ENCODE measurements at regions not wholly inside any gene's neighbourhood (a gene's known extent, or its start where the extent isn't known, plus 50 kb on each side); places are given as distances from the start of the nearest gene placed in this dataset.

DNA sequence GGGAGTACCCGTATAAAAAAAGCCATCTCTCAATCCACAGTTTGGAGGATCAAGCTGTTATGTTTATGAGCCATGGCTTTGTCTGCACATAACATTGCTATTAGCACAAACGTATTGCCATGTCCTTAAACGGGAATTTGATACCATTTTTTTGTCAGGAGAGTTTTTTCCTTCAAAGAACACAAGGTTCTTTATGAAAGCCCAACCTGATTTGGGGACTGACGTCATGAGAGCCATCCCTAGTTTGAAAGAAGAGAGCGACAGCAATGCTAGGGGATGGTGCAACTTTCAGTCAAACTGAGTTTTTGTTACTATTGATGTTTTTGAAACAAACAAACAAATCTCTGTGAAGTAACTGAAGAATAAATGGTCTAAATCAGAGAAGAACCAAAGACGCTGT is 376.6 kb downstream of the EIPR1 start:
- DNase-seq, result no peak
- Histone ChIP-seq H3K4me3 (ENCODE audit: low read depth in 2 of 2, low read length in 1 of 2) (no peak overlapping the region), H4K20me1 (ENCODE audit: insufficient read depth) (no peaks in the 10 kb centered on the region), H3K27me3 (ENCODE audit: insufficient read depth) (no peaks in the 10 kb centered on the region), H3K4me1 (ENCODE audit: control insufficient read depth in 1 of 2, insufficient read depth in 2 of 2, low read depth in 1 of 2, low read length in 1 of 2) (peaks cover 0 to 11% of the 10 kb centered on the region in 2 experiments; a peak in 2 of 4 replicates), H3K79me2 (ENCODE audit: insufficient read depth) (no peaks in the 10 kb centered on the region), H3F3A (replicated peaks; ENCODE audit: insufficient read depth) (no peaks in the 10 kb centered on the region), H3K4me2 (no peak overlapping the region), H3K9me3 (no peaks in the 10 kb centered on the region), H3K9ac (no peak overlapping the region), H3K36me3 (replicated peaks in 1 of 2; ENCODE audit: control insufficient read depth in 1 of 2, insufficient read depth in 2 of 2, low read length in 1 of 2) (no peaks in the 10 kb centered on the region), H3K27ac (ENCODE audit: low read depth in 2 of 2, low read length in 1 of 2) (no peak overlapping the region), H2AFZ (ENCODE audit: low read depth) (no peak overlapping the region), H3K9me2 (no peaks in the 10 kb centered on the region)
- TF ChIP-seq TAF1 (IDR thresholded peaks at IDR 0.05; ENCODE audit: borderline replicate concordance, low read depth, low read length), result no peak
- TF ChIP-seq RFX5 (IDR thresholded peaks at IDR 0.05; ENCODE audit: low read length), result no peak
- no peak for TF ChIP-seq MEF2A (IDR thresholded peaks at IDR 0.05; ENCODE audit: borderline replicate concordance, low read depth)
- TF ChIP-seq, protein P1, sequence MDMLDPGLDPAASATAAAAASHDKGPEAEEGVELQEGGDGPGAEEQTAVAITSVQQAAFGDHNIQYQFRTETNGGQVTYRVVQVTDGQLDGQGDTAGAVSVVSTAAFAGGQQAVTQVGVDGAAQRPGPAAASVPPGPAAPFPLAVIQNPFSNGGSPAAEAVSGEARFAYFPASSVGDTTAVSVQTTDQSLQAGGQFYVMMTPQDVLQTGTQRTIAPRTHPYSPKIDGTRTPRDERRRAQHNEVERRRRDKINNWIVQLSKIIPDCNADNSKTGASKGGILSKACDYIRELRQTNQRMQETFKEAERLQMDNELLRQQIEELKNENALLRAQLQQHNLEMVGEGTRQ (IDR thresholded peaks at IDR 0.05; ENCODE audit: borderline replicate concordance, low read depth, low read length), result no peak
- no peak for TF ChIP-seq RXRA (IDR thresholded peaks at IDR 0.05; ENCODE audit: borderline replicate concordance, low read depth)
- TF ChIP-seq RAD21 (IDR thresholded peaks at IDR 0.05; ENCODE audit: low read length), result no peak
- TF ChIP-seq FOSL2 (IDR thresholded peaks at IDR 0.05; ENCODE audit: borderline replicate concordance, low read depth), result no peak
- WGBS (ENCODE audit: low lambda C conversion rate), result 25% methylated on average over 6 of the region's 6 CpGs
- POLR2A ChIA-PET, result interaction anchor here (1.4 kb wide), 1 partner anchor 41 kb away, joined by 3 read pairs; no protein-coding TSS in a partner anchor
- CTCF ChIA-PET, result interaction anchor here (0.8 to 1.2 kb wide), 5 partner anchors 9 to 313 kb away, joined by 3 to 4 read pairs (median 3); no protein-coding TSS in a partner anchor

GRCh38 chr2:3000125-3000524 is 377.5 kb downstream of the EIPR1 start:
- Histone ChIP-seq H3F3A (replicated peaks; ENCODE audit: insufficient read depth) (no peaks in the 10 kb centered on the region), H3K4me2 (no peak overlapping the region), H3K27me3 (ENCODE audit: insufficient read depth) (no peaks in the 10 kb centered on the region), H3K36me3 (replicated peaks in 1 of 2; ENCODE audit: control insufficient read depth in 1 of 2, insufficient read depth in 2 of 2, low read length in 1 of 2) (no peaks in the 10 kb centered on the region), H4K20me1 (ENCODE audit: insufficient read depth) (no peaks in the 10 kb centered on the region), H3K4me3 (ENCODE audit: low read depth in 2 of 2, low read length in 1 of 2) (no peak overlapping the region), H3K27ac (ENCODE audit: low read depth in 2 of 2, low read length in 1 of 2) (no peak overlapping the region), H2AFZ (ENCODE audit: low read depth) (no peak overlapping the region), H3K79me2 (ENCODE audit: insufficient read depth) (no peaks in the 10 kb centered on the region), H3K4me1 (ENCODE audit: control insufficient read depth in 1 of 2, insufficient read depth in 2 of 2, low read depth in 1 of 2, low read length in 1 of 2) (peaks cover 0 to 11% of the 10 kb centered on the region in 2 experiments; a peak in 2 of 4 replicates), H3K9me3 (peaks cover 2% of the 10 kb centered on the region; the same call in 1 of the 2 replicates), H3K9me2 (no peaks in the 10 kb centered on the region), H3K9ac (no peak overlapping the region)
- no peak for DNase-seq
- ChIA-PET CTCF (interaction anchor here (0.8 kb wide), 1 partner anchor 101 kb away, joined by 3 read pairs; no protein-coding TSS in a partner anchor), POLR2A (no interaction called here)
- 32% methylated on average over 8 of the region's 8 CpGs for WGBS (ENCODE audit: low lambda C conversion rate)
- TF ChIP-seq NFIC (IDR thresholded peaks at IDR 0.05; ENCODE audit: borderline replicate concordance) (no peak), TEAD4 (IDR thresholded peaks at IDR 0.05; ENCODE audit: borderline replicate concordance, insufficient read depth) (no peak), NRF1 (IDR thresholded peaks at IDR 0.05; ENCODE audit: low read depth, low read length) (no peak), GABPA (IDR thresholded peaks at IDR 0.05; ENCODE audit: low read depth) (no peak)

GRCh38 chr2:2998971-2999370 is 378.6 kb downstream of the EIPR1 start:
- ChIA-PET POLR2A (no interaction called here), CTCF (no interaction called here)
- no peak overlapping the region for H3K4me2 ChIP-seq
- no peaks in the 10 kb centered on the region for H3K79me2 ChIP-seq (ENCODE audit: insufficient read depth)
- no peak overlapping the region for H3K9ac ChIP-seq
- 30% methylated on average over 9 of the region's 9 CpGs for WGBS (ENCODE audit: low lambda C conversion rate)
- no peaks in the 10 kb centered on the region for H3F3A ChIP-seq (replicated peaks; ENCODE audit: insufficient read depth)
- H3K27me3 ChIP-seq (ENCODE audit: insufficient read depth), result no peaks in the 10 kb centered on the region
- TF ChIP-seq, protein P2, sequence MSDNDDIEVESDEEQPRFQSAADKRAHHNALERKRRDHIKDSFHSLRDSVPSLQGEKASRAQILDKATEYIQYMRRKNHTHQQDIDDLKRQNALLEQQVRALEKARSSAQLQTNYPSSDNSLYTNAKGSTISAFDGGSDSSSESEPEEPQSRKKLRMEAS (IDR thresholded peaks at IDR 0.05; ENCODE audit: low read depth), result no peak
- no peak for TF ChIP-seq YY1 (IDR thresholded peaks at IDR 0.05; ENCODE audit: low read depth)
- TF ChIP-seq RXRA (IDR thresholded peaks at IDR 0.05; ENCODE audit: borderline replicate concordance, low read depth), result no peak
- no peak for TF ChIP-seq RAD21 (IDR thresholded peaks at IDR 0.05; ENCODE audit: low read length)
- TF ChIP-seq ELF1 (IDR thresholded peaks at IDR 0.05), result no peak
- no peak for TF ChIP-seq FOXJ3 (CRISPR knock-in tag; IDR thresholded peaks at IDR 0.05)
- TF ChIP-seq EP300 (IDR thresholded peaks at IDR 0.05; ENCODE audit: borderline replicate concordance in 1 of 2, low read depth in 1 of 2, low read length in 1 of 2), result no peak
- TF ChIP-seq, protein P3, sequence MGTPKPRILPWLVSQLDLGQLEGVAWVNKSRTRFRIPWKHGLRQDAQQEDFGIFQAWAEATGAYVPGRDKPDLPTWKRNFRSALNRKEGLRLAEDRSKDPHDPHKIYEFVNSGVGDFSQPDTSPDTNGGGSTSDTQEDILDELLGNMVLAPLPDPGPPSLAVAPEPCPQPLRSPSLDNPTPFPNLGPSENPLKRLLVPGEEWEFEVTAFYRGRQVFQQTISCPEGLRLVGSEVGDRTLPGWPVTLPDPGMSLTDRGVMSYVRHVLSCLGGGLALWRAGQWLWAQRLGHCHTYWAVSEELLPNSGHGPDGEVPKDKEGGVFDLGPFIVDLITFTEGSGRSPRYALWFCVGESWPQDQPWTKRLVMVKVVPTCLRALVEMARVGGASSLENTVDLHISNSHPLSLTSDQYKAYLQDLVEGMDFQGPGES (IDR thresholded peaks at IDR 0.05; ENCODE audit: low read depth, low read length), result no peak
- no peak overlapping the region for H2AFZ ChIP-seq (ENCODE audit: low read depth)
- H4K20me1 ChIP-seq (ENCODE audit: insufficient read depth), result no peaks in the 10 kb centered on the region
- no peak overlapping the region for H3K27ac ChIP-seq (ENCODE audit: low read depth in 2 of 2, low read length in 1 of 2)
- DNase-seq, result no peak
- no peaks in the 10 kb centered on the region for H3K36me3 ChIP-seq (replicated peaks in 1 of 2; ENCODE audit: control insufficient read depth in 1 of 2, insufficient read depth in 2 of 2, low read length in 1 of 2)
- H3K4me3 ChIP-seq (ENCODE audit: low read depth in 2 of 2, low read length in 1 of 2), result no peak overlapping the region
- H3K4me1 ChIP-seq (ENCODE audit: control insufficient read depth in 1 of 2, insufficient read depth in 2 of 2, low read depth in 1 of 2, low read length in 1 of 2), result peaks cover 0 to 11% of the 10 kb centered on the region in 2 experiments; a peak in 2 of 4 replicates
- no peaks in the 10 kb centered on the region for H3K9me2 ChIP-seq
- H3K9me3 ChIP-seq, result peaks cover 3% of the 10 kb centered on the region; the same call in 1 of the 2 replicates
